Mesenchymal stem cell (in vitro differentiated cells and primary cell): ENCODE measurements at regions not wholly inside any gene's neighbourhood (a gene's known extent, or its start where the extent isn't known, plus 50 kb on each side); places are given as distances from the start of the nearest gene placed in this dataset.

Experiments used
- DNase-seq: peaks from one replicate; pipeline ENCODE4 v3.0.0-alpha.2; 2013
- H2AFZ ChIP-seq: one replicate; pipeline ENCODE4 v1.6.1; 2013; ENCODE audit warnings: low read depth, mild to moderate bottlenecking, control low read depth, inconsistent platforms, low read length, moderate library complexity
- H2AK5ac ChIP-seq: 2 replicates; pipeline ENCODE4 v1.6.1; 2013; ENCODE audit warnings: low read length, moderate library complexity, mild to moderate bottlenecking, inconsistent platforms; ENCODE audit not compliant: severe bottlenecking
- H2BK120ac ChIP-seq: one replicate; pipeline ENCODE4 v1.6.1; 2013; ENCODE audit warnings: low read depth, mild to moderate bottlenecking, inconsistent platforms, low read length, moderate library complexity
- H2BK12ac ChIP-seq, 2 experiments: one replicate each; pipeline ENCODE4 v1.6.1; 2013; ENCODE audit warnings: inconsistent platforms in 2 of 2, low read length in 2 of 2, mild to moderate bottlenecking in 2 of 2, moderate library complexity in 2 of 2, control low read depth in 1 of 2
- H2BK15ac ChIP-seq: one replicate; pipeline ENCODE4 v1.6.1; 2013; ENCODE audit warnings: mild to moderate bottlenecking, low read depth, inconsistent platforms; ENCODE audit not compliant: poor library complexity, severe bottlenecking
- H2BK5ac ChIP-seq: 2 replicates; pipeline ENCODE4 v1.6.1; 2013; ENCODE audit warnings: low read depth, mild to moderate bottlenecking, low read length, control low read depth, inconsistent platforms; ENCODE audit not compliant: poor library complexity, severe bottlenecking
- H3K14ac ChIP-seq, 2 experiments: one replicate each; pipeline ENCODE4 v1.6.1; 2013; ENCODE audit warnings: inconsistent platforms in 2 of 2, low read length in 2 of 2, control low read depth in 1 of 2, mild to moderate bottlenecking in 1 of 2, moderate library complexity in 1 of 2
- H3K18ac ChIP-seq, 2 experiments: one replicate each; pipeline ENCODE4 v1.6.1; 2013; ENCODE audit warnings: inconsistent platforms in 2 of 2, low read length in 2 of 2, control low read depth in 1 of 2, low read depth in 1 of 2, mild to moderate bottlenecking in 1 of 2
- H3K23ac ChIP-seq, 2 experiments: one replicate each; pipeline ENCODE4 v1.6.1; 2013; ENCODE audit warnings: inconsistent platforms in 2 of 2, low read length in 2 of 2, mild to moderate bottlenecking in 2 of 2, moderate library complexity in 2 of 2, control low read depth in 1 of 2
- H3K27ac ChIP-seq: 2 replicates; pipeline ENCODE4 v1.5.1; 2013; ENCODE audit warnings: mild to moderate bottlenecking, moderate library complexity, low read length, control low read depth, inconsistent platforms; ENCODE audit not compliant: poor library complexity, severe bottlenecking
- H3K27me3 ChIP-seq, 2 experiments: 2 replicates each; pipeline versions ENCODE4 v1.6.1 to v1.7.0; 2013; ENCODE audit warnings: low read length in 2 of 2, mild to moderate bottlenecking in 2 of 2, moderate library complexity in 2 of 2, control low read depth in 1 of 2, inconsistent platforms in 1 of 2; ENCODE audit not compliant: control insufficient read depth in 1 of 2, insufficient read depth in 1 of 2
- H3K36me3 ChIP-seq, 2 experiments: 2 replicates each; pipeline versions ENCODE4 v1.6.1 to v1.7.0; 2013; ENCODE audit warnings: low read length in 2 of 2, control low read depth in 1 of 2, inconsistent platforms in 1 of 2, low read depth in 1 of 2, mild to moderate bottlenecking in 1 of 2; ENCODE audit not compliant: insufficient read depth in 2 of 2, control insufficient read depth in 1 of 2
- H3K4ac ChIP-seq, 2 experiments: one replicate each; pipeline ENCODE4 v1.6.1; 2013; ENCODE audit warnings: inconsistent platforms in 2 of 2, low read length in 2 of 2, mild to moderate bottlenecking in 2 of 2, moderate library complexity in 2 of 2, control low read depth in 1 of 2, low read depth in 1 of 2
- H3K4me1 ChIP-seq: 2 replicates; pipeline ENCODE4 v1.6.1; 2013; ENCODE audit warnings: low read depth, low read length, control low read depth; ENCODE audit not compliant: control insufficient read depth, insufficient read depth
- H3K4me2 ChIP-seq: 2 replicates; pipeline ENCODE4 v1.6.1; 2013; ENCODE audit warnings: low read length, mild to moderate bottlenecking, inconsistent platforms; ENCODE audit not compliant: poor library complexity, severe bottlenecking
- H3K4me3 ChIP-seq, 2 experiments: 2 replicates each; pipeline versions ENCODE4 v1.5.1 to v1.7.0; 2013; ENCODE audit warnings: low read length in 2 of 2, mild to moderate bottlenecking in 2 of 2, control low read depth in 1 of 2, low read depth in 1 of 2; ENCODE audit not compliant: insufficient read depth in 1 of 2
- H3K79me1 ChIP-seq: replicated peaks from 2 replicates; pipeline ENCODE4 v1.6.1; 2013; ENCODE audit warnings: mild to moderate bottlenecking, control low read depth, low read length, inconsistent platforms; ENCODE audit not compliant: poor library complexity, severe bottlenecking
- H3K9ac ChIP-seq: 2 replicates; pipeline ENCODE4 v1.7.0; 2013; ENCODE audit warnings: mild to moderate bottlenecking, low read length, moderate library complexity
- H3K9me3 ChIP-seq: 2 replicates; pipeline ENCODE4 v1.7.0; 2013; ENCODE audit warnings: mild to moderate bottlenecking, low read length; ENCODE audit not compliant: control insufficient read depth
- H4K8ac ChIP-seq: one replicate; pipeline ENCODE4 v1.6.1; 2013; ENCODE audit warnings: inconsistent platforms, mild to moderate bottlenecking, low read length, moderate library complexity
- H4K91ac ChIP-seq: one replicate; pipeline ENCODE4 v1.6.1; 2013; ENCODE audit warnings: mild to moderate bottlenecking, low read length, inconsistent platforms
- WGBS: methylation state at CpG from one replicate; pipeline ENCODE4 v1.1.7; 2013; ENCODE audit warnings: mixed read lengths; 5-methylcytosine and 5-hydroxymethylcytosine counted together

- H2BK12ac ChIP-seq, result no peak overlapping the region
- no peak overlapping the region for H2AFZ ChIP-seq
- no peak overlapping the region for H3K4ac ChIP-seq
- H2BK120ac ChIP-seq, result no peak overlapping the region
- no peaks in the 10 kb centered on the region for H3K36me3 ChIP-seq
- H2BK15ac ChIP-seq, result no peak overlapping the region
- H3K23ac ChIP-seq, result no peak overlapping the region
- H3K27me3 ChIP-seq, result no peaks in the 10 kb centered on the region
- H3K14ac ChIP-seq, result no peak overlapping the region
- H3K9me3 ChIP-seq, result no peaks in the 10 kb centered on the region
- DNase-seq, result no peak
- no peak overlapping the region for H4K8ac ChIP-seq
- H4K91ac ChIP-seq, result no peak overlapping the region
- no peak overlapping the region for H3K9ac ChIP-seq
- H3K4me2 ChIP-seq, result no peak overlapping the region
- H3K27ac ChIP-seq, result no peak overlapping the region
- no peak overlapping the region for H2AK5ac ChIP-seq
- H3K4me3 ChIP-seq, result no peak overlapping the region
- H3K4me1 ChIP-seq, result no peaks in the 10 kb centered on the region
- WGBS, result 70% methylated on average over 4 of the region's 4 CpGs
- no peak overlapping the region for H2BK5ac ChIP-seq
- H3K79me1 ChIP-seq, result no peaks in the 10 kb centered on the region
- no peak overlapping the region for H3K18ac ChIP-seq
Measured at GRCh38 chr1:194230351-194231144, 1044.1 kb upstream of the B3GALT2 start.

DNA sequence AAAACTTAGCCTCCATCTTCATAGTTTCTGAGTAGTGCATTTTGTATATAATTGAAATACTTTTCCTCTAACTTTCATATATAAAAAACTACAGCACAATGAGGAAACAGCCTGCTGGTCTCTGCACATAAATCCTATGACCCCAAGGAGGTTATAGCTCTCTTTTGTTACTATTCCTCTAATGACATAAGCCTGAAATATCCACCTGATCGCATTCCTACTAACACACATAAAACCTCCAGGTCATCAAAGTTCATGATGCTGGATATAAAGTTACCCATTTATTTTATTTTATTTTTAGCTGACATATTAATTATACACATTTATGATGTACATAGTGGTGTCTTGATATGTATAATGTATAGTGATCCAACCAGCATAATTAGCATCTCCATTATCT is 1042.0 kb upstream of the B3GALT2 start:
- no CpG with 5 or more reads among the region's 1 CpG for WGBS
- Histone ChIP-seq H3K9me3 (no peaks in the 10 kb centered on the region), H2AK5ac (no peak overlapping the region), H3K18ac (no peak overlapping the region), H2AFZ (no peak overlapping the region), H3K4me2 (no peak overlapping the region), H4K8ac (no peak overlapping the region), H3K36me3 (no peaks in the 10 kb centered on the region), H4K91ac (no peak overlapping the region), H3K14ac (no peak overlapping the region), H3K4ac (no peak overlapping the region), H3K9ac (no peak overlapping the region), H3K4me1 (no peaks in the 10 kb centered on the region), H2BK12ac (no peak overlapping the region), H3K4me3 (no peak overlapping the region), H2BK120ac (no peak overlapping the region), H3K23ac (no peak overlapping the region), H2BK5ac (no peak overlapping the region), H3K27ac (no peak overlapping the region), H2BK15ac (no peak overlapping the region), H3K27me3 (no peaks in the 10 kb centered on the region), H3K79me1 (no peaks in the 10 kb centered on the region)
- DNase-seq, result no peak

- Histone ChIP-seq H3K27ac (no peak overlapping the region), H2BK5ac (no peak overlapping the region), H2AFZ (no peak overlapping the region), H3K9me3 (no peaks in the 10 kb centered on the region), H2BK15ac (no peak overlapping the region), H3K18ac (no peak overlapping the region), H3K9ac (no peak overlapping the region), H2AK5ac (no peak overlapping the region), H3K27me3 (no peaks in the 10 kb centered on the region), H4K91ac (no peak overlapping the region), H3K4ac (no peak overlapping the region), H2BK12ac (no peak overlapping the region), H3K36me3 (no peaks in the 10 kb centered on the region), H3K4me3 (no peak overlapping the region), H3K79me1 (no peaks in the 10 kb centered on the region), H3K14ac (no peak overlapping the region), H2BK120ac (no peak overlapping the region), H3K4me1 (no peaks in the 10 kb centered on the region), H3K23ac (no peak overlapping the region), H3K4me2 (no peak overlapping the region), H4K8ac (no peak overlapping the region)
- 100% methylated on average over 1 of the region's 1 CpG for WGBS
- DNase-seq, result no peak
Measured at GRCh38 chr1:194227161-194227560, 1040.7 kb upstream of the B3GALT2 start.

- H3K4ac ChIP-seq, result no peak overlapping the region
- no peak overlapping the region for H4K91ac ChIP-seq
- WGBS, result no CpG with 5 or more reads among the region's 2 CpGs
- H3K23ac ChIP-seq, result no peak overlapping the region
- no peak overlapping the region for H2AFZ ChIP-seq
- no peak overlapping the region for H2BK5ac ChIP-seq
- H3K4me3 ChIP-seq, result no peak overlapping the region
- no peak overlapping the region for H3K18ac ChIP-seq
- H3K14ac ChIP-seq, result no peak overlapping the region
- H3K4me1 ChIP-seq, result no peaks in the 10 kb centered on the region
- no peaks in the 10 kb centered on the region for H3K36me3 ChIP-seq
- no peaks in the 10 kb centered on the region for H3K9me3 ChIP-seq
- H3K79me1 ChIP-seq, result no peaks in the 10 kb centered on the region
- H3K27ac ChIP-seq, result no peak overlapping the region
- no peak overlapping the region for H2BK12ac ChIP-seq
- no peak overlapping the region for H3K4me2 ChIP-seq
- no peak overlapping the region for H2BK15ac ChIP-seq
- H4K8ac ChIP-seq, result no peak overlapping the region
- H2BK120ac ChIP-seq, result no peak overlapping the region
- no peak overlapping the region for H3K9ac ChIP-seq
- DNase-seq, result no peak
- H3K27me3 ChIP-seq, result no peaks in the 10 kb centered on the region
- no peak overlapping the region for H2AK5ac ChIP-seq
Measured at GRCh38 chr1:194225821-194226220, 1039.4 kb upstream of the B3GALT2 start.
